HEK293 (cell line): ENCODE measurements at regions not wholly inside any gene's neighbourhood (a gene's known extent, or its start where the extent isn't known, plus 50 kb on each side); places are given as distances from the start of the nearest gene placed in this dataset.
A peak's percentile ranks its signal among the peaks of the same experiment; 100 is the strongest.

Experiments used
- CTCF ChIA-PET: fragments of 350-600 bp; formaldehyde crosslinking; extraction: SDS; loops from one replicate; lab custom pipeline; 2021; ENCODE audit warnings: antibody characterized with exemption; lab: Yijun Ruan, JAX
- POLR2A ChIA-PET: fragments of 300-600 bp; formaldehyde crosslinking; extraction: SDS; loops from one replicate; lab custom pipeline; 2020; ENCODE audit warnings: antibody characterized with exemption, inconsistent platforms; lab: Yijun Ruan, JAX
- H3K27ac ChIP-seq: fragments of 200-500 bp; sonication (Bioruptor generic); 2 replicates; pipeline ENCODE4 v1.5.1; 2014; ENCODE audit warnings: low read depth, low read length, control low read depth, inconsistent platforms; ENCODE audit errors: extremely low read depth
- H3K36me3 ChIP-seq, 2 experiments: fragments of 200-500 bp in 1 of 2; sonication (Bioruptor generic) in 1 of 2; 1 replicate in 1 of 2; 2 replicates in 1 of 2; pipeline ENCODE4 v1.5.1; 2014 to 2017; ENCODE audit warnings: inconsistent platforms in 2 of 2, low read length in 2 of 2; ENCODE audit not compliant: control insufficient read depth in 2 of 2, insufficient read depth in 1 of 2
- H3K4me1 ChIP-seq: fragments of 200-500 bp; sonication (Bioruptor generic); 2 replicates; pipeline ENCODE4 v1.5.1; 2014; ENCODE audit warnings: mild to moderate bottlenecking, low read length, inconsistent platforms; ENCODE audit not compliant: control insufficient read depth, insufficient read depth
- H3K4me3 ChIP-seq: 2 replicates; pipeline ENCODE4 v1.5.1; 2011; ENCODE audit warnings: low read depth, mild to moderate bottlenecking, control low read depth, low read length, moderate library complexity
- H3K9me3 ChIP-seq: fragments of 200-500 bp; sonication (Bioruptor generic); 2 replicates; pipeline ENCODE4 v1.5.1; 2014; ENCODE audit warnings: low read depth, low read length, inconsistent platforms; ENCODE audit not compliant: control insufficient read depth, insufficient read depth
- BCL11A ChIP-seq: fragments of 450-650 bp; formaldehyde crosslinking; IDR thresholded peaks from 2 replicates; pipeline ENCODE4 v1.5.1; 2016; ENCODE audit warnings: low read depth, missing biosample characterization, missing genetic modification characterization
- KLF7 ChIP-seq: fragments of 450-650 bp; formaldehyde crosslinking; IDR thresholded peaks from 2 replicates; pipeline ENCODE4 v1.5.1; 2016; ENCODE audit warnings: missing biosample characterization, missing genetic modification characterization, borderline replicate concordance
- OSR2 ChIP-seq: fragments of 450-650 bp; formaldehyde crosslinking; IDR thresholded peaks from 2 replicates; pipeline ENCODE4 v1.5.1; 2016; ENCODE audit warnings: missing biosample characterization, missing genetic modification characterization
- TRIM28 ChIP-seq: IDR thresholded peaks from 2 replicates; pipeline ENCODE4 v1.6.1; 2011; ENCODE audit warnings: low read length, control low read depth, borderline replicate concordance
- ZBTB48 ChIP-seq: fragments of 450-650 bp; formaldehyde crosslinking; IDR thresholded peaks from 2 replicates; pipeline ENCODE4 v1.5.1; 2016; ENCODE audit warnings: missing biosample characterization, missing genetic modification characterization
- ZNF121 ChIP-seq: fragments of 450-650 bp; formaldehyde crosslinking; IDR thresholded peaks from 2 replicates; pipeline ENCODE4 v1.5.1; 2016; ENCODE audit warnings: missing biosample characterization, missing genetic modification characterization
- ZNF184 ChIP-seq: fragments of 450-650 bp; IDR thresholded peaks from 2 replicates; pipeline ENCODE4 v1.5.1; 2018; ENCODE audit warnings: missing biosample characterization, mild to moderate bottlenecking, missing genetic modification characterization
- ZNF221 ChIP-seq: fragments of 450-650 bp; formaldehyde crosslinking; IDR thresholded peaks from 2 replicates; pipeline ENCODE4 v1.5.1; 2017; ENCODE audit warnings: missing biosample characterization, missing genetic modification characterization, borderline replicate concordance
- ZNF239 ChIP-seq: fragments of 450-650 bp; formaldehyde crosslinking; IDR thresholded peaks from 2 replicates; pipeline ENCODE4 v1.5.1; 2016; ENCODE audit warnings: missing biosample characterization, missing genetic modification characterization
- ZNF354C ChIP-seq: fragments of 450-650 bp; formaldehyde crosslinking; IDR thresholded peaks from 2 replicates; pipeline ENCODE4 v1.5.1; 2016; ENCODE audit warnings: missing biosample characterization, missing genetic modification characterization, low read depth, borderline replicate concordance
- ZNF548 ChIP-seq: fragments of 450-650 bp; formaldehyde crosslinking; IDR thresholded peaks from 2 replicates; pipeline ENCODE4 v1.5.1; 2016; ENCODE audit warnings: missing biosample characterization, missing genetic modification characterization
- ZNF621 ChIP-seq: fragments of 450-650 bp; formaldehyde crosslinking; IDR thresholded peaks from 2 replicates; pipeline ENCODE4 v1.5.1; 2017; ENCODE audit warnings: missing biosample characterization, missing genetic modification characterization
- ZNF654 ChIP-seq: fragments of 450-650 bp; formaldehyde crosslinking; IDR thresholded peaks from 2 replicates; pipeline ENCODE4 v1.5.1; 2016; ENCODE audit warnings: low read depth, missing biosample characterization, missing genetic modification characterization
- ZNF660 ChIP-seq: fragments of 450-650 bp; IDR thresholded peaks from 2 replicates; pipeline ENCODE4 v1.5.1; 2018; ENCODE audit warnings: missing biosample characterization, mild to moderate bottlenecking, missing genetic modification characterization
- ZNF701 ChIP-seq: fragments of 450-650 bp; formaldehyde crosslinking; IDR thresholded peaks from 2 replicates; pipeline ENCODE4 v1.5.1; 2016; ENCODE audit warnings: missing biosample characterization, missing genetic modification characterization
- ZSCAN23 ChIP-seq: fragments of 450-650 bp; formaldehyde crosslinking; IDR thresholded peaks from 2 replicates; pipeline ENCODE4 v1.5.1; 2016; ENCODE audit warnings: missing biosample characterization, missing genetic modification characterization
- ZXDB ChIP-seq: fragments of 450-650 bp; formaldehyde crosslinking; IDR thresholded peaks from 2 replicates; pipeline ENCODE4 v1.5.1; 2016; ENCODE audit warnings: missing biosample characterization, missing genetic modification characterization
- TF ChIP-seq, protein P1 (sequence below): fragments of 450-650 bp; formaldehyde crosslinking; IDR thresholded peaks from 2 replicates; pipeline ENCODE4 v1.5.1; 2016; ENCODE audit warnings: missing biosample characterization, missing genetic modification characterization
- TF ChIP-seq, protein P2 (sequence below): fragments of 450-650 bp; formaldehyde crosslinking; conservative IDR thresholded peaks from 2 replicates; pipeline ENCODE4 v1.5.1; 2016; ENCODE audit warnings: low read depth, missing biosample characterization, missing genetic modification characterization
- TF ChIP-seq, protein P3 (sequence below): fragments of 450-650 bp; formaldehyde crosslinking; conservative IDR thresholded peaks from 2 replicates; pipeline ENCODE4 v1.5.1; 2016; ENCODE audit warnings: low read depth, missing biosample characterization, missing genetic modification characterization
- TF ChIP-seq, protein P4 (sequence below): fragments of 450-650 bp; formaldehyde crosslinking; IDR thresholded peaks from 2 replicates; pipeline ENCODE4 v1.5.1; 2016; ENCODE audit warnings: missing biosample characterization, missing genetic modification characterization

DNA sequence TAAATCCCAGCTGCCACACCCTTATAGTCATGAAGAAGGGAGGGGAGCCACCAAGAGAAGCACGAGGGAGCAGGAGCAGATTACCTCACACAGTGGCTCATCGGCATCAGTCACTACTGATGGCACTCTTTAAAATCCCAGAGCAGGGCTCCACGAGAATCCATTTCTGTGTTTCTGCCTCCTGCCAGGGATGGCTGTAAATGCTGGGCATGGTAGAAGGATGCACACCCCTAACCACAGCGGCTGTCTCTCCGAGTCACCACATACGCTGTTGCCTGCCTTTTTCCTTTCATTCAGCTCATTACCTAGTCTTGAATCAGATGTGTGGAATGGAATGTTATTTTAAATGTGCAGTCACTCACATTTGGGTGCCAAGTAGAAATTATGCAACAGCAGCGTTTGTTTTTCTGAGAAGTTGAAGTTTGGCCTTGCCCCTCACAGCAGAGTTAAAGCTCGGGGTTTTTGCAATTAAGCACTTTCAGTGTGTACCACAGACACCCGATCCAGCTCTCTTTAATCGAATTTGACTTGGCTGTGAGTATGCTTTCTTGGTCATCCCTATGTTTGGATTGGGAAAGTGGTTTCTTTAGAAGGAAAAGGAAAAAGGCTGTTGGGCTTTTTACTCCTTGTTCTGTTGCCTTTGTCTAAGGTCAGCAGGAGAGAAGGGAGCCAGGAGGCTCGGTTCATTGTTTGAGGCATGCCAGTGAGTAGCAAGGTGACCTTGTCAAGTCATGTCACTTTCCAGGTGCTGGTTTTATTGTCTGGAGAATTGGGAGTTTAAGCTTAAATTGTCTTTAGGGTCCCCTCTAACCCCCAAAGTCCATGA is 284.2 kb upstream of the TPM1 start:
- ChIA-PET CTCF (interaction anchor here (1.4 kb wide), 1 partner anchor 16 kb away, joined by 6 read pairs; no protein-coding TSS in a partner anchor), POLR2A (no interaction called here)
- TF ChIP-seq ZXDB (tag by site-specific recombination) (no peak), ZNF354C (tag by site-specific recombination) (no peak), ZNF121 (tag by site-specific recombination) (no peak), ZNF621 (tag by site-specific recombination) (no peak), ZSCAN23 (tag by site-specific recombination) (no peak), ZNF660 (tag by site-specific recombination) (no peak), ZBTB48 (tag by site-specific recombination) (peak; percentile 70; the same call in 1 of the 2 replicates), OSR2 (peak; percentile 48; the same call in 1 of the 2 replicates), ZNF221 (tag by site-specific recombination) (no peak), ZNF184 (no peak)
- TF ChIP-seq, protein P1, sequence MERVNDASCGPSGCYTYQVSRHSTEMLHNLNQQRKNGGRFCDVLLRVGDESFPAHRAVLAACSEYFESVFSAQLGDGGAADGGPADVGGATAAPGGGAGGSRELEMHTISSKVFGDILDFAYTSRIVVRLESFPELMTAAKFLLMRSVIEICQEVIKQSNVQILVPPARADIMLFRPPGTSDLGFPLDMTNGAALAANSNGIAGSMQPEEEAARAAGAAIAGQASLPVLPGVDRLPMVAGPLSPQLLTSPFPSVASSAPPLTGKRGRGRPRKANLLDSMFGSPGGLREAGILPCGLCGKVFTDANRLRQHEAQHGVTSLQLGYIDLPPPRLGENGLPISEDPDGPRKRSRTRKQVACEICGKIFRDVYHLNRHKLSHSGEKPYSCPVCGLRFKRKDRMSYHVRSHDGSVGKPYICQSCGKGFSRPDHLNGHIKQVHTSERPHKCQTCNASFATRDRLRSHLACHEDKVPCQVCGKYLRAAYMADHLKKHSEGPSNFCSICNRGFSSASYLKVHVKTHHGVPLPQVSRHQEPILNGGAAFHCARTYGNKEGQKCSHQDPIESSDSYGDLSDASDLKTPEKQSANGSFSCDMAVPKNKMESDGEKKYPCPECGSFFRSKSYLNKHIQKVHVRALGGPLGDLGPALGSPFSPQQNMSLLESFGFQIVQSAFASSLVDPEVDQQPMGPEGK (tag by site-specific recombination), result no peak
- TF ChIP-seq, protein P2, sequence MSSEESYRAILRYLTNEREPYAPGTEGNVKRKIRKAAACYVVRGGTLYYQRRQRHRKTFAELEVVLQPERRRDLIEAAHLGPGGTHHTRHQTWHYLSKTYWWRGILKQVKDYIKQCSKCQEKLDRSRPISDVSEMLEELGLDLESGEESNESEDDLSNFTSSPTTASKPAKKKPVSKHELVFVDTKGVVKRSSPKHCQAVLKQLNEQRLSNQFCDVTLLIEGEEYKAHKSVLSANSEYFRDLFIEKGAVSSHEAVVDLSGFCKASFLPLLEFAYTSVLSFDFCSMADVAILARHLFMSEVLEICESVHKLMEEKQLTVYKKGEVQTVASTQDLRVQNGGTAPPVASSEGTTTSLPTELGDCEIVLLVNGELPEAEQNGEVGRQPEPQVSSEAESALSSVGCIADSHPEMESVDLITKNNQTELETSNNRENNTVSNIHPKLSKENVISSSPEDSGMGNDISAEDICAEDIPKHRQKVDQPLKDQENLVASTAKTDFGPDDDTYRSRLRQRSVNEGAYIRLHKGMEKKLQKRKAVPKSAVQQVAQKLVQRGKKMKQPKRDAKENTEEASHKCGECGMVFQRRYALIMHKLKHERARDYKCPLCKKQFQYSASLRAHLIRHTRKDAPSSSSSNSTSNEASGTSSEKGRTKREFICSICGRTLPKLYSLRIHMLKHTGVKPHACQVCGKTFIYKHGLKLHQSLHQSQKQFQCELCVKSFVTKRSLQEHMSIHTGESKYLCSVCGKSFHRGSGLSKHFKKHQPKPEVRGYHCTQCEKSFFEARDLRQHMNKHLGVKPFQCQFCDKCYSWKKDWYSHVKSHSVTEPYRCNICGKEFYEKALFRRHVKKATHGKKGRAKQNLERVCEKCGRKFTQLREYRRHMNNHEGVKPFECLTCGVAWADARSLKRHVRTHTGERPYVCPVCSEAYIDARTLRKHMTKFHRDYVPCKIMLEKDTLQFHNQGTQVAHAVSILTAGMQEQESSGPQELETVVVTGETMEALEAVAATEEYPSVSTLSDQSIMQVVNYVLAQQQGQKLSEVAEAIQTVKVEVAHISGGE (tag by site-specific recombination), result no peak
- H3K27ac ChIP-seq, result no peak overlapping the region
- no peak overlapping the region for H3K4me3 ChIP-seq
- H3K36me3 ChIP-seq, result no peaks in the 10 kb centered on the region
- H3K9me3 ChIP-seq, result no peaks in the 10 kb centered on the region
- H3K4me1 ChIP-seq, result no peaks in the 10 kb centered on the region

DNA sequence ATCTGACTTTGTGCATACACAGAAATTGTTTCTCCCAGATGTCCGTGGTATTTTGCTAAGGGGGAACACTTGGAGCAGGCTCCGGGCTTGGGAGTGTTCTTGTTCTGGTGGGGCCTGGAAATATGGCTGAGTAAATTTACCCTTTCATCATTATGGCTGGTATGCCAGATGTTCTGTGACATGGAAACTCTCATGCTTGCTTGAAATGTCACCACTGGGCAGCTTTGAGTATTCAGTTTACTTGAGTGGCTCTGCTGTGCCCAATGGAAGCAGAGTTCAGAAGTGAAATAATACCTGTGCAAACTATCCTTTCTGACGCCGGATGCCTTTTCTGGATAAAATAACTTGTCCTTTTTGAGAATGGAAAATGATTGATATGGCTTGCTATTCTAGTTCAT is 283.6 kb upstream of the TPM1 start:
- Histone ChIP-seq H3K4me1 (no peaks in the 10 kb centered on the region), H3K9me3 (no peaks in the 10 kb centered on the region), H3K27ac (no peak overlapping the region), H3K4me3 (no peak overlapping the region), H3K36me3 (no peaks in the 10 kb centered on the region)
- POLR2A ChIA-PET, result no interaction called here
- CTCF ChIA-PET, result interaction anchor here (1.4 kb wide), 1 partner anchor 17 kb away, joined by 6 read pairs; no protein-coding TSS in a partner anchor
- TF ChIP-seq ZNF701, result no peak
- TF ChIP-seq TRIM28, result no peak
- TF ChIP-seq BCL11A (tag by site-specific recombination), result no peak
- TF ChIP-seq, protein P3, sequence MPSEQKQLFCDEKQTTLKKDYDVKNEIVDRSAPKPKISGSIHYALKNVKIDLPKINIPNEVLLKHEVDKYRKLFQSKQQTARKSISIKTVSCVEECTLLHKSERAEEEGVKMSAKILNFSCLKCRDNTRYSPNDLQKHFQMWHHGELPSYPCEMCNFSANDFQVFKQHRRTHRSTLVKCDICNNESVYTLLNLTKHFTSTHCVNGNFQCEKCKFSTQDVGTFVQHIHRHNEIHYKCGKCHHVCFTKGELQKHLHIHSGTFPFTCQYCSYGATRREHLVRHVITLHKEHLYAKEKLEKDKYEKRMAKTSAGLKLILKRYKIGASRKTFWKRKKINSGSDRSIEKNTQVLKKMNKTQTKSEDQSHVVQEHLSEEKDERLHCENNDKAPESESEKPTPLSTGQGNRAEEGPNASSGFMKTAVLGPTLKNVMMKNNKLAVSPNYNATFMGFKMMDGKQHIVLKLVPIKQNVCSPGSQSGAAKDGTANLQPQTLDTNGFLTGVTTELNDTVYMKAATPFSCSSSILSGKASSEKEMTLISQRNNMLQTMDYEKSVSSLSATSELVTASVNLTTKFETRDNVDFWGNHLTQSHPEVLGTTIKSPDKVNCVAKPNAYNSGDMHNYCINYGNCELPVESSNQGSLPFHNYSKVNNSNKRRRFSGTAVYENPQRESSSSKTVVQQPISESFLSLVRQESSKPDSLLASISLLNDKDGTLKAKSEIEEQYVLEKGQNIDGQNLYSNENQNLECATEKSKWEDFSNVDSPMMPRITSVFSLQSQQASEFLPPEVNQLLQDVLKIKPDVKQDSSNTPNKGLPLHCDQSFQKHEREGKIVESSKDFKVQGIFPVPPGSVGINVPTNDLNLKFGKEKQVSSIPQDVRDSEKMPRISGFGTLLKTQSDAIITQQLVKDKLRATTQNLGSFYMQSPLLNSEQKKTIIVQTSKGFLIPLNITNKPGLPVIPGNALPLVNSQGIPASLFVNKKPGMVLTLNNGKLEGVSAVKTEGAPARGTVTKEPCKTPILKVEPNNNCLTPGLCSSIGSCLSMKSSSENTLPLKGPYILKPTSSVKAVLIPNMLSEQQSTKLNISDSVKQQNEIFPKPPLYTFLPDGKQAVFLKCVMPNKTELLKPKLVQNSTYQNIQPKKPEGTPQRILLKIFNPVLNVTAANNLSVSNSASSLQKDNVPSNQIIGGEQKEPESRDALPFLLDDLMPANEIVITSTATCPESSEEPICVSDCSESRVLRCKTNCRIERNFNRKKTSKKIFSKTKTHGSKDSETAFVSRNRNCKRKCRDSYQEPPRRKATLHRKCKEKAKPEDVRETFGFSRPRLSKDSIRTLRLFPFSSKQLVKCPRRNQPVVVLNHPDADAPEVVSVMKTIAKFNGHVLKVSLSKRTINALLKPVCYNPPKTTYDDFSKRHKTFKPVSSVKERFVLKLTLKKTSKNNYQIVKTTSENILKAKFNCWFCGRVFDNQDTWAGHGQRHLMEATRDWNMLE (tag by site-specific recombination), result no peak
- no peak for TF ChIP-seq ZNF239
- TF ChIP-seq, protein P4, sequence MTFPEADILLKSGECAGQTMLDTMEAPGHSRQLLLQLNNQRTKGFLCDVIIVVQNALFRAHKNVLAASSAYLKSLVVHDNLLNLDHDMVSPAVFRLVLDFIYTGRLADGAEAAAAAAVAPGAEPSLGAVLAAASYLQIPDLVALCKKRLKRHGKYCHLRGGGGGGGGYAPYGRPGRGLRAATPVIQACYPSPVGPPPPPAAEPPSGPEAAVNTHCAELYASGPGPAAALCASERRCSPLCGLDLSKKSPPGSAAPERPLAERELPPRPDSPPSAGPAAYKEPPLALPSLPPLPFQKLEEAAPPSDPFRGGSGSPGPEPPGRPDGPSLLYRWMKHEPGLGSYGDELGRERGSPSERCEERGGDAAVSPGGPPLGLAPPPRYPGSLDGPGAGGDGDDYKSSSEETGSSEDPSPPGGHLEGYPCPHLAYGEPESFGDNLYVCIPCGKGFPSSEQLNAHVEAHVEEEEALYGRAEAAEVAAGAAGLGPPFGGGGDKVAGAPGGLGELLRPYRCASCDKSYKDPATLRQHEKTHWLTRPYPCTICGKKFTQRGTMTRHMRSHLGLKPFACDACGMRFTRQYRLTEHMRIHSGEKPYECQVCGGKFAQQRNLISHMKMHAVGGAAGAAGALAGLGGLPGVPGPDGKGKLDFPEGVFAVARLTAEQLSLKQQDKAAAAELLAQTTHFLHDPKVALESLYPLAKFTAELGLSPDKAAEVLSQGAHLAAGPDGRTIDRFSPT (tag by site-specific recombination), result no peak
- TF ChIP-seq ZNF548 (tag by site-specific recombination), result no peak
- TF ChIP-seq ZNF654 (tag by site-specific recombination), result no peak
- TF ChIP-seq KLF7 (tag by site-specific recombination), result no peak
